Pancreas (tissue), 10 donors: ENCODE measurements at regions not wholly inside any gene's neighbourhood (a gene's known extent, or its start where the extent isn't known, plus 50 kb on each side); places are given as distances from the start of the nearest gene placed in this dataset.

ENCODE experiments used
- ATAC-seq, 4 donors: fragments of 200-7000 bp; cut with Tn5 transposase; one replicate each; pipeline versions ENCODE4 v1.8.0 to v1.9.1; 2020; ENCODE audit warnings: mild to moderate bottlenecking in 4 of 4, moderate library complexity in 4 of 4
- DNase-seq, 6 donors: peaks; one replicate each; pipeline ENCODE4 v3.0.0-alpha.2; 2020
- FAIRE-seq: peaks from 2 replicates; lab custom pipeline; 2012; peaks lifted over from hg19 to GRCh38; lab: Jason Lieb, UNC
- H3K27ac ChIP-seq, 4 donors: fragments of 200-600 bp; sonication (generic); 1 replicate in 3 of 4; 2 replicates in 1 of 4; pipeline versions ENCODE4 v1.5.0 to v1.8.0; 2020
- H3K27me3 ChIP-seq, 4 donors: fragments of 200-600 bp; one replicate each; pipeline ENCODE4 v1.8.0; 2021
- H3K36me3 ChIP-seq, 3 donors: fragments of 200-600 bp; sonication (generic) in 1 of 3; one replicate each; pipeline versions ENCODE4 v1.5.0 to v1.8.0; 2020 to 2021
- H3K4me1 ChIP-seq, 3 donors: fragments of 200-600 bp; one replicate each; pipeline ENCODE4 v1.8.0; 2021
- H3K4me3 ChIP-seq, 4 donors: fragments of 200-600 bp; sonication (generic) in 2 of 4; one replicate each; pipeline versions ENCODE4 v1.5.0 to v1.8.0; 2020 to 2021
- H3K9me3 ChIP-seq, 4 donors: fragments of 200-600 bp; one replicate each; pipeline ENCODE4 v1.8.0; 2021
- WGBS, 2 donors: extraction: QIAGEN DNeasy Blood & Tissue Kit; methylation state at CpG; one replicate each; pipeline ENCODE4 v1.1.7; 2013; 5-methylcytosine and 5-hydroxymethylcytosine counted together
- intact Hi-C, 3 donors: fragments of 100-400 bp; cut with DNase I; formaldehyde crosslinking; loops; one replicate each; pipeline versions ENCODE4 v1.11.1 to v1.14.2; 2022
- TF ChIP-seq, protein P1 (sequence below), 4 donors: fragments of 200-600 bp; sonication (generic) in 3 of 4; IDR thresholded peaks; one replicate each; pipeline versions ENCODE4 v1.5.0 to v1.8.0; 2021; ENCODE audit warnings: antibody characterized with exemption in 4 of 4
- donor health status: healthy with polysubstance abuse.
- donor health status: DM: no; HTN: no; CAD: no; lungs with moderate emphysema.
- donor health status: DM: no; HTN: no; CAD: no.
- donor health status: control.
- donor health status: control.
- donor health status: Bipolar disorder and iron deficiency.
- donor health status: DM: yes; HTN: yes; CAD: no.
- donor health status: DM: no; HTN: no; CAD: no.
- donor health status: DM: no; HTN: no; CAD: no.
- donor health status: DM: yes; HTN: yes; CAD: no.

DNA sequence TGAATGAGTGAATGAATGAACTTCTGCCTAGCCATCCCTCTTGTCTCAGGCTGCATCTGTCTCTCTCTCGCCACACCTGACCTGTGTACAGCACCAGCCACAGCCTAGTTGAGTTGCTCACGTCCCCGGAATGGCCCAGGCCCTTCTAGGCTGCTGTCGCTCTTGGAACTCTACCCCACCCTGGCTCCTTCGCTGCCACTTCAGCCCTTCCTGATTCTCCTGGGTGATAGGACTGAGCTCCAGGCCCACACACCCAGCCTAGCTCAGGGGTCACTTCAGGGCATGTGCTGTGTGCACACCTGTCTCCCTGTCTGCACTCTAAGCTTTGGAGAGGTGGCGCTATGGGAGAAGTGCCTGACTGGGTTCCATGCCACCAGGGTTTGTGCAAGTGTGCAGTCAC is 236.6 kb downstream of the GLI2 start:
- FAIRE-seq: no peak
- no peak overlapping the region for H3K27ac ChIP-seq
- TF ChIP-seq, protein P1, sequence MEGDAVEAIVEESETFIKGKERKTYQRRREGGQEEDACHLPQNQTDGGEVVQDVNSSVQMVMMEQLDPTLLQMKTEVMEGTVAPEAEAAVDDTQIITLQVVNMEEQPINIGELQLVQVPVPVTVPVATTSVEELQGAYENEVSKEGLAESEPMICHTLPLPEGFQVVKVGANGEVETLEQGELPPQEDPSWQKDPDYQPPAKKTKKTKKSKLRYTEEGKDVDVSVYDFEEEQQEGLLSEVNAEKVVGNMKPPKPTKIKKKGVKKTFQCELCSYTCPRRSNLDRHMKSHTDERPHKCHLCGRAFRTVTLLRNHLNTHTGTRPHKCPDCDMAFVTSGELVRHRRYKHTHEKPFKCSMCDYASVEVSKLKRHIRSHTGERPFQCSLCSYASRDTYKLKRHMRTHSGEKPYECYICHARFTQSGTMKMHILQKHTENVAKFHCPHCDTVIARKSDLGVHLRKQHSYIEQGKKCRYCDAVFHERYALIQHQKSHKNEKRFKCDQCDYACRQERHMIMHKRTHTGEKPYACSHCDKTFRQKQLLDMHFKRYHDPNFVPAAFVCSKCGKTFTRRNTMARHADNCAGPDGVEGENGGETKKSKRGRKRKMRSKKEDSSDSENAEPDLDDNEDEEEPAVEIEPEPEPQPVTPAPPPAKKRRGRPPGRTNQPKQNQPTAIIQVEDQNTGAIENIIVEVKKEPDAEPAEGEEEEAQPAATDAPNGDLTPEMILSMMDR (IDR thresholded peaks at IDR 0.05): no peak
- no peak overlapping the region for H3K4me3 ChIP-seq
- no peak for ATAC-seq
- H3K4me1 ChIP-seq: no peaks in the 10 kb centered on the region
- 71 to 75% methylated on average over 6 of the region's 6 CpGs for WGBS, 2 donors
- H3K36me3 ChIP-seq: no peaks in the 10 kb centered on the region
- DNase-seq: peak in 1 of 6 donors; percentile 39
- H3K9me3 ChIP-seq: no peaks in the 10 kb centered on the region
- intact Hi-C loops: no loop called here
- no peaks in the 10 kb centered on the region for H3K27me3 ChIP-seq

DNA sequence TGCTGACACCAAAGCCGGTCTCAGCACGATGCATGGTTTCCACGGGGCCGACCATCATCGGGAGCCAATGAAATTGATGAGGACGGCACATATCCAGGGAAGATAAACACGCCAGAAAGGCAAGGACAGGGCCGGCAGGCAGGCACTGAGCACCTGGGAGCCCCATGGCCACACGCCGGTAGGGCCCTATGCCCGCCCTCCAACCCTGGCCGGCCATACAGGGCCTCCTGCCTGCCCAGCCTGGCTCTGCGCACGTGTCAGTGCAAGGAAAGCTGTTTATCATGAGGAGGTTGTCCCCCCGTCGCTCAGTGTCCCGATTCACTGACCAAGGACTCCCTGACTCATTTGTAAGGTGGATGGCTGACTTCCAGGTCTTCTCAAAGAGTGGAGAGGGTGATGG is 237.5 kb downstream of the GLI2 start:
- FAIRE-seq: no peak
- Histone ChIP-seq H3K9me3 (no peaks in the 10 kb centered on the region), H3K4me3 (no peak overlapping the region), H3K36me3 (no peaks in the 10 kb centered on the region), H3K4me1 (peaks cover 0 to 3% (median 0%) of the 10 kb centered on the region in 3 donors), H3K27ac (no peak overlapping the region), H3K27me3 (no peaks in the 10 kb centered on the region)
- WGBS, 2 donors: 88 to 94% methylated on average over 17 of the region's 17 CpGs
- TF ChIP-seq, protein P1 (IDR thresholded peaks at IDR 0.05): no peak
- intact Hi-C loops: no loop called here
- ATAC-seq: no peak
- DNase-seq: peak in 2 of 6 donors; percentile 34 to 35

DNA sequence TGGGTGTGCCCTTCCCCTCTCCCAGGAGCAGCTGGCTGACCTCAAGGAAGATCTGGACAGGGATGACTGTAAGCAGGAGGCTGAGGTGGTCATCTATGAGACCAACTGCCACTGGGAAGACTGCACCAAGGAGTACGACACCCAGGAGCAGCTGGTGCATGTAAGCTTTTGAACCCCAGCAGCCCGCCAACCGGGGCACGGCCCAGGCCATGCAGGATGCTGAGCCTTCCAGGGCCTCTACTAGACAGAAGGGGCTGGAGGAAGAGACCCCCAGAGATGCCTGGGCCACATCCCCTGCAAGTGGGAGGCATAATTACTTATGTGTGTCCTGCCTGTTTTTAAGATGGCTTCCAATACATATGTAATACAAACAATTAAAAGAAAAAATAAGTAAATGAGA is 239.3 kb downstream of the GLI2 start:
- WGBS, 2 donors: 97% methylated on average over 4 of the region's 4 CpGs
- H3K36me3 ChIP-seq: no peaks in the 10 kb centered on the region
- intact Hi-C loops: no loop called here
- DNase-seq (peak in 1 of 6 donors; percentile 37), ATAC-seq (no peak), FAIRE-seq (no peak)
- H3K4me1 ChIP-seq: peaks cover 0 to 3% (median 0%) of the 10 kb centered on the region in 3 donors
- no peak overlapping the region for H3K27ac ChIP-seq
- no peaks in the 10 kb centered on the region for H3K27me3 ChIP-seq
- TF ChIP-seq, protein P1 (IDR thresholded peaks at IDR 0.05): no peak
- H3K4me3 ChIP-seq: no peak overlapping the region
- H3K9me3 ChIP-seq: no peaks in the 10 kb centered on the region

DNA sequence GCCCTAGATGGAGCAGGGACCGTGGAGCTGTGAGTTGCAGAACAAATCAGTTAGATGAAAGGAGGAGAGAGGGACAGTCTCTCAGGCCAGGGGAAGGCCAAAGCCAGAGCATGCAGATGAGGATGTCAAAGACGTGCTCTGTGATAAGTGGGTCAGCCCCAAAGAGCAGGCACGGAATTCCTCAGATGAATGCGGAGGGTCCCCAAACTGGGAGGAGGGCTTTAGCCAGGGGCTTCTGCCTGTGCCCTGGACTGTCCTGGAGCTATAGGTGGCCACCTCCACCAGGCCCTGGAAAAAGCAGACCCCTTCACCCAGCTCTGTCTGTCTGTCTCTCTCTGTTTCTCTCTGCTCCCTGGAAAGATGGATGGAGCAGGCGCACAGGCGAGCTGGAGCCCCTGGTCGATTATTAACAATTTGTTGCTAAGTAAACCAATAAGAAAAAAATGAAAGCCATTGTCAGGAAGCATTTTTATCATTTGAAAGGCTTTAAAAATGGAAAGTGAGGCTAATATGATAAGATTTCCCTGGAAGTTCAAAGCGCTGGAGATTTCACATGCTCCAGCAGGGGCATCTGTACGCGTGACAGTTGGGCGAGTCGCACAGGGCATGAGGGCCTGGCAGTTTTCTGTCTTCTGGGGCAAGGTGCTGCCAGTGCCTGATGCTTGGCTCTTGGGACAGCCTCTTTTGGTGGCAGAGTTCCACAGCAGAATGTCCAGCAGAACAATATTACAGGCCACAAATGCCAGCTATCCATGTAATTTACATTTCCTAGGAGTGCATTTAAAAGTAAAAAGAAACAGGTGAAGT is 241.0 kb downstream of the GLI2 start:
- no peak for FAIRE-seq
- ATAC-seq: peak in 2 of 4 donors; percentile 17 to 57
- WGBS, 2 donors: 64 to 69% methylated on average over 12 of the region's 12 CpGs
- DNase-seq: peak in 2 of 6 donors; percentile 14 to 23
- H3K27me3 ChIP-seq: no peaks in the 10 kb centered on the region
- H3K4me3 ChIP-seq: no peak overlapping the region
- intact Hi-C loops: no loop called here
- TF ChIP-seq, protein P1 (IDR thresholded peaks at IDR 0.05): no peak
- no peak overlapping the region for H3K27ac ChIP-seq
- no peaks in the 10 kb centered on the region for H3K36me3 ChIP-seq
- H3K9me3 ChIP-seq: no peaks in the 10 kb centered on the region
- H3K4me1 ChIP-seq: peaks cover 0 to 3% (median 0%) of the 10 kb centered on the region in 3 donors
